ENCODE measurements at regions not wholly inside any gene's neighbourhood (a gene's known extent, or its start where the extent isn't known, plus 50 kb on each side); places are given as distances from the start of the nearest gene placed in this dataset.

DNA sequence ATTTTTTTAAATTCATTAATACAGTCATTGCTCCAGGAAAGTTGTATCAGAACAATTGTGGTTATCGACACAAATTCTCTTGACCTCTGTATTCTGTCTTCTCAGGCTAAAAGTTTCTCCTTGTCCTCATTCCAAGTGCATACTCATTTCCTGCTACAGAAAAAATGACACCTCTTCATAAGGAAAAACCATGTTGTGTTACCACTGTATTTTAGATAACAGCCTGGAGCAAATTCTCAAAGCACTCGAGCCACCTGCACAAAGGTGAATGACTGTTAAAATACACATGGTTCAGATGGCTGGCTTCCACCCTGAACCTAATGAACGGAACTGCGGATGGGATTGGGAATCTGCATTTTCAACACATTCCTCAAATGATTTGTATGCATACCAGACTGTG, 586.5 kb downstream of the EPHA4 start:
- FAIRE-seq: no peak
- H4K20me1 ChIP-seq (ENCODE audit: insufficient read depth, low read length): no peaks in the 10 kb centered on the region

DNA sequence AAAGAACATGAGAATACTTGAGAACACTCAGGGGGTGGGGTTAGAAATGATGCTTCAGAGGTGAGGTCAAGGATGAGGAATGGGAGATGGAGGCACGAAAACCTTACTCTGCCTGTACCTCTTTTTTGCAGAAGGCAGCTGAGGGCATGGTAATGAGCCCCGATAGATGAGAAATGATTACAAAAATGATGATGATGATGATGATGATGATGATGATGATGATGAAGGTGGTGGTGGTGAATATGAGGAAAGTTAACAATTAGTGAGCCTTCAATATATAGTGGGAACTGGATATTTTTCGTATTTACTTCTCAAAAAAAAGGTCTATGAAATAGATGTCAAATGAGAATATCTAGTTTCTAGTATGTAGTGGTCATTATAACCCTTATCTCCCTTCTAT, 584.3 kb downstream of the EPHA4 start:
- Mint-ChIP-seq H3K27ac (ENCODE audit: unreplicated experiment) (no peak overlapping the region), H3K4me1 (ENCODE audit: low read depth, unreplicated experiment) (peaks cover 1% of the 10 kb centered on the region), H3K4me3 (ENCODE audit: unreplicated experiment) (no peak overlapping the region), H3K27me3 (ENCODE audit: low read depth, unreplicated experiment) (peaks cover 2% of the 10 kb centered on the region), H3K36me3 (ENCODE audit: low read depth, unreplicated experiment) (no peaks in the 10 kb centered on the region), H3K9me3 (ENCODE audit: unreplicated experiment) (no peaks in the 10 kb centered on the region)
- Histone ChIP-seq H3K79me2 (ENCODE audit: insufficient read depth, low read length) (no peaks in the 10 kb centered on the region), H3K4me3 (ENCODE audit: insufficient read depth, low read depth, low read length) (no peak overlapping the region), H3K9ac (ENCODE audit: low read length) (no peak overlapping the region), H2AFZ (ENCODE audit: low read depth, low read length) (no peak overlapping the region), H3K36me3 (ENCODE audit: insufficient read depth, low read length) (no peaks in the 10 kb centered on the region), H4K20me1 (ENCODE audit: insufficient read depth, low read length) (no peaks in the 10 kb centered on the region), H3K27me3 (ENCODE audit: insufficient read depth, low read length) (no peaks in the 10 kb centered on the region), H3K4me2 (ENCODE audit: low read length) (no peak overlapping the region), H3K4me1 (ENCODE audit: insufficient read depth, low read length) (no peaks in the 10 kb centered on the region), H3K9me3 (ENCODE audit: insufficient read depth, low read depth, low read length) (no peaks in the 10 kb centered on the region), H3K27ac (ENCODE audit: low read depth, low read length) (no peak overlapping the region)
- TF ChIP-seq, protein P1, sequence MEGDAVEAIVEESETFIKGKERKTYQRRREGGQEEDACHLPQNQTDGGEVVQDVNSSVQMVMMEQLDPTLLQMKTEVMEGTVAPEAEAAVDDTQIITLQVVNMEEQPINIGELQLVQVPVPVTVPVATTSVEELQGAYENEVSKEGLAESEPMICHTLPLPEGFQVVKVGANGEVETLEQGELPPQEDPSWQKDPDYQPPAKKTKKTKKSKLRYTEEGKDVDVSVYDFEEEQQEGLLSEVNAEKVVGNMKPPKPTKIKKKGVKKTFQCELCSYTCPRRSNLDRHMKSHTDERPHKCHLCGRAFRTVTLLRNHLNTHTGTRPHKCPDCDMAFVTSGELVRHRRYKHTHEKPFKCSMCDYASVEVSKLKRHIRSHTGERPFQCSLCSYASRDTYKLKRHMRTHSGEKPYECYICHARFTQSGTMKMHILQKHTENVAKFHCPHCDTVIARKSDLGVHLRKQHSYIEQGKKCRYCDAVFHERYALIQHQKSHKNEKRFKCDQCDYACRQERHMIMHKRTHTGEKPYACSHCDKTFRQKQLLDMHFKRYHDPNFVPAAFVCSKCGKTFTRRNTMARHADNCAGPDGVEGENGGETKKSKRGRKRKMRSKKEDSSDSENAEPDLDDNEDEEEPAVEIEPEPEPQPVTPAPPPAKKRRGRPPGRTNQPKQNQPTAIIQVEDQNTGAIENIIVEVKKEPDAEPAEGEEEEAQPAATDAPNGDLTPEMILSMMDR (IDR thresholded peaks at IDR 0.05; ENCODE audit: insufficient read depth, low read depth, low read length): no peak
- no peak for TF ChIP-seq EZH2 (IDR thresholded peaks at IDR 0.05; ENCODE audit: insufficient read depth, low read length)
- FAIRE-seq (no peak), DNase-seq (ENCODE audit: low read depth) (no peak)

More for the DNA sequence above, 586.5 kb downstream of the EPHA4 start:
- Histone ChIP-seq H3K4me3 (ENCODE audit: insufficient read depth, low read depth, low read length) (no peak overlapping the region), H3K36me3 (ENCODE audit: insufficient read depth, low read length) (no peaks in the 10 kb centered on the region), H2AFZ (ENCODE audit: low read depth, low read length) (no peak overlapping the region), H3K9me3 (ENCODE audit: insufficient read depth, low read depth, low read length) (no peaks in the 10 kb centered on the region), H3K27ac (ENCODE audit: low read depth, low read length) (no peak overlapping the region), H3K4me1 (ENCODE audit: insufficient read depth, low read length) (no peaks in the 10 kb centered on the region), H3K27me3 (ENCODE audit: insufficient read depth, low read length) (no peaks in the 10 kb centered on the region), H3K79me2 (ENCODE audit: insufficient read depth, low read length) (no peaks in the 10 kb centered on the region), H3K4me2 (ENCODE audit: low read length) (no peak overlapping the region), H3K9ac (ENCODE audit: low read length) (no peak overlapping the region)
- TF ChIP-seq EZH2 (IDR thresholded peaks at IDR 0.05; ENCODE audit: insufficient read depth, low read length): no peak
- TF ChIP-seq, protein P1 (IDR thresholded peaks at IDR 0.05; ENCODE audit: insufficient read depth, low read depth, low read length): no peak
- no peak overlapping the region for H3K27ac Mint-ChIP-seq (ENCODE audit: unreplicated experiment)
- H3K4me1 Mint-ChIP-seq (ENCODE audit: low read depth, unreplicated experiment): peaks cover 1% of the 10 kb centered on the region
- no peaks in the 10 kb centered on the region for H3K9me3 Mint-ChIP-seq (ENCODE audit: unreplicated experiment)
- H3K36me3 Mint-ChIP-seq (ENCODE audit: low read depth, unreplicated experiment): no peaks in the 10 kb centered on the region
- H3K27me3 Mint-ChIP-seq (ENCODE audit: low read depth, unreplicated experiment): peaks cover 11% of the 10 kb centered on the region
- no peak overlapping the region for H3K4me3 Mint-ChIP-seq (ENCODE audit: unreplicated experiment)
- DNase-seq (ENCODE audit: low read depth): peak; percentile 27

DNA sequence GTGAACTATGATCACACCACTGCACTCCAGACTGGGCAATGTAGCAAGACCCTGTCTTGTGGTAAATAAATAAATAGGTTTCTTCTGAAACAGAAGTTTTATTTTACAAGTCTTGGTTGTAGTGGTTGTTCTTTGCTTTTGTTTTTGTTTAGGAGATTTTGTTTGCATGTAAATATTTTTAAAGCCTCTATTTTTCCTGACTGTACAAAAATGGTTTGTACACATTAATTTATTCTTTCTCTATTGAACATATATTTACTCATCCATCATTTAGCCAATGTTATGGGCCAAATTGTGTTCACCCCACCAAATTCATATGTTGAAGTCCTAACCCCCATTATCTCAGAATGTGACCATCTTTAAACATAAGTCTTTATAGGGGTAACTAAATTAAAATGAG, 580.1 kb downstream of the EPHA4 start:
- Mint-ChIP-seq H3K4me3 (ENCODE audit: unreplicated experiment) (no peak overlapping the region), H3K36me3 (ENCODE audit: low read depth, unreplicated experiment) (no peaks in the 10 kb centered on the region), H3K9me3 (ENCODE audit: unreplicated experiment) (no peaks in the 10 kb centered on the region), H3K4me1 (ENCODE audit: low read depth, unreplicated experiment) (no peaks in the 10 kb centered on the region), H3K27ac (ENCODE audit: unreplicated experiment) (no peak overlapping the region), H3K27me3 (ENCODE audit: low read depth, unreplicated experiment) (no peaks in the 10 kb centered on the region)
- Histone ChIP-seq H2AFZ (ENCODE audit: low read depth, low read length) (no peak overlapping the region), H3K9ac (ENCODE audit: low read length) (no peak overlapping the region), H3K36me3 (ENCODE audit: insufficient read depth, low read length) (no peaks in the 10 kb centered on the region), H3K27ac (ENCODE audit: low read depth, low read length) (no peak overlapping the region), H4K20me1 (ENCODE audit: insufficient read depth, low read length) (no peaks in the 10 kb centered on the region), H3K4me2 (ENCODE audit: low read length) (no peak overlapping the region), H3K4me1 (ENCODE audit: insufficient read depth, low read length) (no peaks in the 10 kb centered on the region), H3K4me3 (ENCODE audit: insufficient read depth, low read depth, low read length) (no peak overlapping the region), H3K27me3 (ENCODE audit: insufficient read depth, low read length) (no peaks in the 10 kb centered on the region), H3K79me2 (ENCODE audit: insufficient read depth, low read length) (no peaks in the 10 kb centered on the region), H3K9me3 (ENCODE audit: insufficient read depth, low read depth, low read length) (no peaks in the 10 kb centered on the region)
- DNase-seq (ENCODE audit: low read depth): no peak
- no peak for TF ChIP-seq EZH2 (IDR thresholded peaks at IDR 0.05; ENCODE audit: insufficient read depth, low read length)
- TF ChIP-seq, protein P1 (IDR thresholded peaks at IDR 0.05; ENCODE audit: insufficient read depth, low read depth, low read length): no peak
- no peak for FAIRE-seq
